NB4 (cell line): ENCODE measurements at regions not wholly inside any gene's neighbourhood (a gene's known extent, or its start where the extent isn't known, plus 50 kb on each side); places are given as distances from the start of the nearest gene placed in this dataset.

Experiments used
- MYC ChIP-seq: IDR thresholded peaks from 2 replicates; pipeline ENCODE4 v1.6.1; 2011; ENCODE audit warnings: low read depth, low read length
- POLR2A ChIP-seq: IDR thresholded peaks from 2 replicates; pipeline ENCODE4 v1.6.1; 2011; ENCODE audit warnings: mild to moderate bottlenecking; ENCODE audit not compliant: insufficient read length; ENCODE audit errors: extremely low read depth
- TF ChIP-seq, protein P1 (sequence below): IDR thresholded peaks from one replicate; pipeline ENCODE4 v1.5.1; 2012; ENCODE audit warnings: low read depth, low read length
- TF ChIP-seq, protein P2 (sequence below): IDR thresholded peaks from 2 replicates; pipeline ENCODE4 v1.6.1; 2011; ENCODE audit warnings: low read depth, low read length

DNA sequence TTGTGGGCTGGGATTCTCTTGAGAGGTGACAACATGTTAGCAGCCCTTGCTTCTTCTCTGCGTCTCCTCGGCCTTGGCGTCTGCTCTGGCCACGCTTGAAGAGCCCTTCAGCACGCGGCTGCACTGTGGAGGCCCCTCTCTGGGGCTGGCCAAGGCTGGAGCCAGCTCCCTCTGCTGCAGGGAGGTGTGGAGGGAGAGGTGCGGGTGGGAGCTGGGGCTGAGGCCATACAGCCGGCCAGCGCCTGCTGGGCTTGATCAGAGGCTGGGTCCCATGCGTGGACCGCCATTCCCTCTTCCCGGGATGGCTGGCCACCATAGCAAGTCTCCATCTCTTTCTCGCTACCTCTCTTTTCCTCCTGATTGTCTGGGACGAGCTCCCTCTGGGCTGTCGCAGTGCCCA, 539.0 kb downstream of the PCDH7 start:
- TF ChIP-seq, protein P1, sequence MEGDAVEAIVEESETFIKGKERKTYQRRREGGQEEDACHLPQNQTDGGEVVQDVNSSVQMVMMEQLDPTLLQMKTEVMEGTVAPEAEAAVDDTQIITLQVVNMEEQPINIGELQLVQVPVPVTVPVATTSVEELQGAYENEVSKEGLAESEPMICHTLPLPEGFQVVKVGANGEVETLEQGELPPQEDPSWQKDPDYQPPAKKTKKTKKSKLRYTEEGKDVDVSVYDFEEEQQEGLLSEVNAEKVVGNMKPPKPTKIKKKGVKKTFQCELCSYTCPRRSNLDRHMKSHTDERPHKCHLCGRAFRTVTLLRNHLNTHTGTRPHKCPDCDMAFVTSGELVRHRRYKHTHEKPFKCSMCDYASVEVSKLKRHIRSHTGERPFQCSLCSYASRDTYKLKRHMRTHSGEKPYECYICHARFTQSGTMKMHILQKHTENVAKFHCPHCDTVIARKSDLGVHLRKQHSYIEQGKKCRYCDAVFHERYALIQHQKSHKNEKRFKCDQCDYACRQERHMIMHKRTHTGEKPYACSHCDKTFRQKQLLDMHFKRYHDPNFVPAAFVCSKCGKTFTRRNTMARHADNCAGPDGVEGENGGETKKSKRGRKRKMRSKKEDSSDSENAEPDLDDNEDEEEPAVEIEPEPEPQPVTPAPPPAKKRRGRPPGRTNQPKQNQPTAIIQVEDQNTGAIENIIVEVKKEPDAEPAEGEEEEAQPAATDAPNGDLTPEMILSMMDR = no peak
- no peak for TF ChIP-seq POLR2A
- TF ChIP-seq, protein P2, sequence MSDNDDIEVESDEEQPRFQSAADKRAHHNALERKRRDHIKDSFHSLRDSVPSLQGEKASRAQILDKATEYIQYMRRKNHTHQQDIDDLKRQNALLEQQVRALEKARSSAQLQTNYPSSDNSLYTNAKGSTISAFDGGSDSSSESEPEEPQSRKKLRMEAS = no peak
- no peak for TF ChIP-seq MYC
